Thyroid gland (tissue), 4 donors: ENCODE measurements at regions not wholly inside any gene's neighbourhood (a gene's known extent, or its start where the extent isn't known, plus 50 kb on each side); places are given as distances from the start of the nearest gene placed in this dataset.

Source experiments
- POLR2A ChIP-seq, 2 donors: fragments of 450-650 bp; IDR thresholded peaks; one replicate each; pipeline ENCODE4 v1.6.1; 2017; ENCODE audit warnings: antibody characterized with exemption in 2 of 2, mild to moderate bottlenecking in 2 of 2, moderate library complexity in 1 of 2
- TF ChIP-seq, protein P1 (sequence below), 6 experiments: fragments of 200-600 bp in 3 of 6; fragments of 450-650 bp in 3 of 6; sonication (generic) in 3 of 6; IDR thresholded peaks; one replicate each; pipeline ENCODE4 v1.5.1; 2016 to 2019; ENCODE audit warnings: antibody characterized with exemption in 6 of 6, mild to moderate bottlenecking in 2 of 6, inconsistent platforms in 1 of 6, moderate library complexity in 1 of 6

GRCh38 chr14:95452176-95452892 lies 64.1 kb downstream of the SYNE3 start:
- TF ChIP-seq, protein P1, sequence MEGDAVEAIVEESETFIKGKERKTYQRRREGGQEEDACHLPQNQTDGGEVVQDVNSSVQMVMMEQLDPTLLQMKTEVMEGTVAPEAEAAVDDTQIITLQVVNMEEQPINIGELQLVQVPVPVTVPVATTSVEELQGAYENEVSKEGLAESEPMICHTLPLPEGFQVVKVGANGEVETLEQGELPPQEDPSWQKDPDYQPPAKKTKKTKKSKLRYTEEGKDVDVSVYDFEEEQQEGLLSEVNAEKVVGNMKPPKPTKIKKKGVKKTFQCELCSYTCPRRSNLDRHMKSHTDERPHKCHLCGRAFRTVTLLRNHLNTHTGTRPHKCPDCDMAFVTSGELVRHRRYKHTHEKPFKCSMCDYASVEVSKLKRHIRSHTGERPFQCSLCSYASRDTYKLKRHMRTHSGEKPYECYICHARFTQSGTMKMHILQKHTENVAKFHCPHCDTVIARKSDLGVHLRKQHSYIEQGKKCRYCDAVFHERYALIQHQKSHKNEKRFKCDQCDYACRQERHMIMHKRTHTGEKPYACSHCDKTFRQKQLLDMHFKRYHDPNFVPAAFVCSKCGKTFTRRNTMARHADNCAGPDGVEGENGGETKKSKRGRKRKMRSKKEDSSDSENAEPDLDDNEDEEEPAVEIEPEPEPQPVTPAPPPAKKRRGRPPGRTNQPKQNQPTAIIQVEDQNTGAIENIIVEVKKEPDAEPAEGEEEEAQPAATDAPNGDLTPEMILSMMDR (IDR thresholded peaks at IDR 0.05), result peak in 1 of 6 experiments; percentile 19
- no peak for TF ChIP-seq POLR2A (IDR thresholded peaks at IDR 0.05)
